Gastroesophageal sphincter (tissue), 3 donors: ENCODE measurements at regions not wholly inside any gene's neighbourhood (a gene's known extent, or its start where the extent isn't known, plus 50 kb on each side); places are given as distances from the start of the nearest gene placed in this dataset.

Source experiments
- EP300 ChIP-seq: sonication (generic); formaldehyde crosslinking; IDR thresholded peaks from one replicate; pipeline ENCODE4 v1.6.1; 2017; ENCODE audit warnings: antibody characterized with exemption, mild to moderate bottlenecking
- POLR2A ChIP-seq, 2 donors: fragments of 450-650 bp; IDR thresholded peaks; one replicate each; pipeline ENCODE4 v1.6.1; 2017; ENCODE audit warnings: antibody characterized with exemption in 2 of 2, mild to moderate bottlenecking in 2 of 2, moderate library complexity in 1 of 2
- POLR2AphosphoS5 ChIP-seq: sonication (generic); formaldehyde crosslinking; IDR thresholded peaks from one replicate; pipeline ENCODE4 v1.6.1; 2017; ENCODE audit warnings: antibody characterized with exemption
- TF ChIP-seq, protein P1 (sequence below), 4 experiments: fragments of 200-600 bp in 2 of 4; fragments of 450-650 bp in 2 of 4; sonication (generic) in 1 of 4; IDR thresholded peaks; one replicate each; pipeline ENCODE4 v1.5.1; 2017 to 2019; ENCODE audit warnings: antibody characterized with exemption in 4 of 4, mild to moderate bottlenecking in 2 of 4, moderate library complexity in 2 of 4

GRCh38 chr17:21530841-21531240 lies 154.7 kb downstream of the KCNJ12 start:
- TF ChIP-seq POLR2AphosphoS5 (no peak), POLR2A (IDR thresholded peaks at IDR 0.05) (no peak), EP300 (no peak)
- TF ChIP-seq, protein P1, sequence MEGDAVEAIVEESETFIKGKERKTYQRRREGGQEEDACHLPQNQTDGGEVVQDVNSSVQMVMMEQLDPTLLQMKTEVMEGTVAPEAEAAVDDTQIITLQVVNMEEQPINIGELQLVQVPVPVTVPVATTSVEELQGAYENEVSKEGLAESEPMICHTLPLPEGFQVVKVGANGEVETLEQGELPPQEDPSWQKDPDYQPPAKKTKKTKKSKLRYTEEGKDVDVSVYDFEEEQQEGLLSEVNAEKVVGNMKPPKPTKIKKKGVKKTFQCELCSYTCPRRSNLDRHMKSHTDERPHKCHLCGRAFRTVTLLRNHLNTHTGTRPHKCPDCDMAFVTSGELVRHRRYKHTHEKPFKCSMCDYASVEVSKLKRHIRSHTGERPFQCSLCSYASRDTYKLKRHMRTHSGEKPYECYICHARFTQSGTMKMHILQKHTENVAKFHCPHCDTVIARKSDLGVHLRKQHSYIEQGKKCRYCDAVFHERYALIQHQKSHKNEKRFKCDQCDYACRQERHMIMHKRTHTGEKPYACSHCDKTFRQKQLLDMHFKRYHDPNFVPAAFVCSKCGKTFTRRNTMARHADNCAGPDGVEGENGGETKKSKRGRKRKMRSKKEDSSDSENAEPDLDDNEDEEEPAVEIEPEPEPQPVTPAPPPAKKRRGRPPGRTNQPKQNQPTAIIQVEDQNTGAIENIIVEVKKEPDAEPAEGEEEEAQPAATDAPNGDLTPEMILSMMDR (IDR thresholded peaks at IDR 0.05) = no peak
